ENCODE measurements at regions not wholly inside any gene's neighbourhood (a gene's known extent, or its start where the extent isn't known, plus 50 kb on each side); places are given as distances from the start of the nearest gene placed in this dataset.
"Not testable (repeated sequence)": the region's sequence is repeated elsewhere in the genome, so short reads cannot be mapped to it uniquely, and the experiment has no call there.

DNA sequence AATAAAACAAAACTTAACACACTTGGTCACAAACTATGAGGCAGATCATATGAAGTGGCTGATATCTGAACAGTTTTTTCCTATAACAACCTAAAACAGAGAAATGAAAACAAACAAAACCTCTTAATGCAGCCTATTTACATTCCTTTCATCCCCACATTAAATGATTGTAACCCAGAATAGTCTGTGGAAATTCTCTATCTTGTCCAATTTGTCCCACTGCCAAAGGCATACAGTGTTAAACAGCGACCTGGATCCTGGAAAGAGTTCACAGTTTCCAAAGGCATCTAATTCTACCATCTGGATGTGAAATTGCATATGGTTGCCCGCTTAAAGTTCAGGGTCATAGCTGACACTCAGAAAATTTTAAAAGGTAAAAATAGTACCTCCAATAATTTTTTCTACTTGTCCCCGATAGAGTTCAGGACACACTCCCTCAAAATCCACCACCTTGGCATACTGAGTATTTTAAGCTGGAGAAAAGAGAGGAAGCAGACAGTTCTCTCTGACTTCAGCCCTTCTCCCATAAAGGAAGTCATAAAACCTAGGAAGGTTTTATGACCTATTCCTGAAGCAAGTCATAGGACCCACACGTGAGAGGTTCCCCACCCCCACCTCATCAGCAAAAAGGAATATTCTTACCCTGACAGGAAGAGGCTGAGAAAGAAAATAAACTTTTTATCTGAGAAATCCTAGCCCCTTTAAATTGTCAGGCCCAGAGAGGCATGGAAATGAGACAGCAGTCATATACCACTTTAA, 270.2 kb downstream of the PAPSS1 start:
- Histone ChIP-seq H3K9me3 (ENCODE audit: severe bottlenecking) (no peaks in the 10 kb centered on the region), H3K36me3 (ENCODE audit: low read depth) (no peaks in the 10 kb centered on the region), H3K27ac (ENCODE audit: poor library complexity, severe bottlenecking) (no peak overlapping the region), H3K4me3 (ENCODE audit: severe bottlenecking) (no peak overlapping the region), H3K27me3 (ENCODE audit: insufficient read depth, poor library complexity, severe bottlenecking) (no peaks in the 10 kb centered on the region), H3K4me1 (ENCODE audit: insufficient read depth, poor library complexity, severe bottlenecking) (no peaks in the 10 kb centered on the region)
- TF ChIP-seq, protein P1, sequence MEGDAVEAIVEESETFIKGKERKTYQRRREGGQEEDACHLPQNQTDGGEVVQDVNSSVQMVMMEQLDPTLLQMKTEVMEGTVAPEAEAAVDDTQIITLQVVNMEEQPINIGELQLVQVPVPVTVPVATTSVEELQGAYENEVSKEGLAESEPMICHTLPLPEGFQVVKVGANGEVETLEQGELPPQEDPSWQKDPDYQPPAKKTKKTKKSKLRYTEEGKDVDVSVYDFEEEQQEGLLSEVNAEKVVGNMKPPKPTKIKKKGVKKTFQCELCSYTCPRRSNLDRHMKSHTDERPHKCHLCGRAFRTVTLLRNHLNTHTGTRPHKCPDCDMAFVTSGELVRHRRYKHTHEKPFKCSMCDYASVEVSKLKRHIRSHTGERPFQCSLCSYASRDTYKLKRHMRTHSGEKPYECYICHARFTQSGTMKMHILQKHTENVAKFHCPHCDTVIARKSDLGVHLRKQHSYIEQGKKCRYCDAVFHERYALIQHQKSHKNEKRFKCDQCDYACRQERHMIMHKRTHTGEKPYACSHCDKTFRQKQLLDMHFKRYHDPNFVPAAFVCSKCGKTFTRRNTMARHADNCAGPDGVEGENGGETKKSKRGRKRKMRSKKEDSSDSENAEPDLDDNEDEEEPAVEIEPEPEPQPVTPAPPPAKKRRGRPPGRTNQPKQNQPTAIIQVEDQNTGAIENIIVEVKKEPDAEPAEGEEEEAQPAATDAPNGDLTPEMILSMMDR (IDR thresholded peaks at IDR 0.05; ENCODE audit: poor library complexity, severe bottlenecking): no peak
- ATAC-seq (ENCODE audit: low read depth): no peak
- no peak for DNase-seq (ENCODE audit: low spot score)

DNA sequence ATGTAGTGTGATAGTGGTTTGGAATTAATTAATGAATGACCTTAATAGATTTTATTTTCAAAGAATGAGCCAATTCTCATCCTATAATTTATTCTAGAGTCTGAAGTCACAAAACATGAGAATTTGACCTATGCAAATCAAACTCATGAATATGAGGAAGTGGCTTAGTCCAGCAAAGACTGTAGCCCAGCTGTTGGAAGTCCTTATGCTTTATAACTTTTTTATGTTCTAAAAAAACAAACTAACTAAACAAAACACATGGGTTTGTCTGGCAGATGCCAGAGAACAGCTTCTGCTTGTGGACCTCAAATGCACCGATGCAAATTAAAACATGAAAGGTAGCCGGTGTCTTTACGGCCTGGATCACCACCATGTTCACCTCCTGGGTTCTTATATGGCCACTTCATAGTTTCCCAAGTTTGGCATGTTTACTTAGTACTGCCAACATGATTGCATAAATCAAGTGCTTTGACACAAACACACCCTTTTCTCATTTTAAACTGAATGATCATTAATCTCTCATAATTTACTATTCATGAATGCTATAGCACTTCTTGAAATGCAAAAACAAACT, 277.4 kb downstream of the PAPSS1 start:
- Histone ChIP-seq H3K36me3 (ENCODE audit: low read depth) (no peaks in the 10 kb centered on the region), H3K9me3 (ENCODE audit: severe bottlenecking) (no peaks in the 10 kb centered on the region), H3K27me3 (ENCODE audit: insufficient read depth, poor library complexity, severe bottlenecking) (no peaks in the 10 kb centered on the region), H3K27ac (ENCODE audit: poor library complexity, severe bottlenecking) (no peak overlapping the region), H3K4me3 (ENCODE audit: severe bottlenecking) (no peak overlapping the region), H3K4me1 (ENCODE audit: insufficient read depth, poor library complexity, severe bottlenecking) (no peaks in the 10 kb centered on the region)
- ATAC-seq (ENCODE audit: low read depth): no peak
- DNase-seq (ENCODE audit: low spot score): no peak
- TF ChIP-seq, protein P1 (IDR thresholded peaks at IDR 0.05; ENCODE audit: poor library complexity, severe bottlenecking): no peak

- H3K36me3 ChIP-seq (ENCODE audit: low read depth): no peaks in the 10 kb centered on the region
- ATAC-seq (ENCODE audit: low read depth) (no peak), DNase-seq (ENCODE audit: low spot score) (no peak)
- H3K4me1 ChIP-seq (ENCODE audit: insufficient read depth, poor library complexity, severe bottlenecking): no peaks in the 10 kb centered on the region
- H3K27me3 ChIP-seq (ENCODE audit: insufficient read depth, poor library complexity, severe bottlenecking): no peaks in the 10 kb centered on the region
- H3K27ac ChIP-seq (ENCODE audit: poor library complexity, severe bottlenecking): no peak overlapping the region
- no peak overlapping the region for H3K4me3 ChIP-seq (ENCODE audit: severe bottlenecking)
- TF ChIP-seq, protein P1 (IDR thresholded peaks at IDR 0.05; ENCODE audit: poor library complexity, severe bottlenecking): no peak
- H3K9me3 ChIP-seq (ENCODE audit: severe bottlenecking): no peaks in the 10 kb centered on the region
Observed at GRCh38 chr4:107439401-107439800, 280.6 kb downstream of the PAPSS1 start.

GRCh38 chr4:107436471-107436870, 283.6 kb downstream of the PAPSS1 start:
- not testable (repeated sequence) for ATAC-seq (ENCODE audit: low read depth); H3K27me3 ChIP-seq (ENCODE audit: insufficient read depth, poor library complexity, severe bottlenecking); H3K27ac ChIP-seq (ENCODE audit: poor library complexity, severe bottlenecking); H3K9me3 ChIP-seq (ENCODE audit: severe bottlenecking); H3K4me3 ChIP-seq (ENCODE audit: severe bottlenecking); H3K4me1 ChIP-seq (ENCODE audit: insufficient read depth, poor library complexity, severe bottlenecking); H3K36me3 ChIP-seq (ENCODE audit: low read depth); DNase-seq (ENCODE audit: low spot score)

GRCh38 chr4:107432451-107432850, 287.6 kb downstream of the PAPSS1 start:
- H3K27me3 ChIP-seq (ENCODE audit: insufficient read depth, poor library complexity, severe bottlenecking): no peaks in the 10 kb centered on the region
- no peaks in the 10 kb centered on the region for H3K4me1 ChIP-seq (ENCODE audit: insufficient read depth, poor library complexity, severe bottlenecking)
- H3K36me3 ChIP-seq (ENCODE audit: low read depth): no peaks in the 10 kb centered on the region
- no peak overlapping the region for H3K4me3 ChIP-seq (ENCODE audit: severe bottlenecking)
- ATAC-seq (ENCODE audit: low read depth): no peak
- no peak overlapping the region for H3K27ac ChIP-seq (ENCODE audit: poor library complexity, severe bottlenecking)
- no peak for DNase-seq (ENCODE audit: low spot score)
- TF ChIP-seq, protein P1 (IDR thresholded peaks at IDR 0.05; ENCODE audit: poor library complexity, severe bottlenecking): no peak
- H3K9me3 ChIP-seq (ENCODE audit: severe bottlenecking): no peaks in the 10 kb centered on the region

Data from RWPE2 (cell line).